ENCODE measurements at regions not wholly inside any gene's neighbourhood (a gene's known extent, or its start where the extent isn't known, plus 50 kb on each side); places are given as distances from the start of the nearest gene placed in this dataset.

DNA sequence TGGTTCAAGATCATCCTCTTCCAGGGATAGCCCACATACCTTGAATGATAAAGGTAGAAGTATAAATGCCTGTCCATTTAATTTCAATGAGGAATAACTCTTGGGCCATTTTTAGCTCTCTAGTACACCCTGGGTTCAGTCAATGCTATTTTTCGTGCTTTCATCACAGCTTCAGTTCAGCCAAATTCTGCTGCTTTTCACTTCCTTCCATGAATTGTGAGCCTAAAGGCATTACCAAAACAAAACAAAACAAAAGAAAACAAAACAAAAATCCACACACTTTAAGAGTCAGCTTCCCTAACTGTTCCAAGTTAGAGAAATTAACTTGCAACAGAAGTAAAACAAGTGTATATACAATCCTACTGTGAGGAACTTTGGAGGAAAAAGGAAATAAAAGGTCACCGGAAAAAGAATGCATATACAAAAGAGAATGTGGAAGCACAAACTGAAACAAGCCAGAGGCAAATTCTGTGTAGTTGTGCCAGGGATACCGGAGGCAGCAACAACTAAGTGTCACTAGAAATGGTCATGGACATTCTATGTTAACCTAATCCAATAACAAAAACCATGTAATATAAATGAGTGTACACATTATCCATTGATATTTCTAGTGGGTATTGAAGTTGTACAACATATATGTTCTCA is 423.1 kb downstream of the KCTD8 start:
- DNase-seq (ENCODE audit: low spot score): no peak
- no peaks in the 10 kb centered on the region for H3K79me2 ChIP-seq (replicated peaks; ENCODE audit: insufficient read depth)
- H3K36me3 ChIP-seq (ENCODE audit: insufficient read depth): no peaks in the 10 kb centered on the region
- no peak for ATAC-seq
- no peak overlapping the region for H3K4me2 ChIP-seq
- no peak overlapping the region for H3K4me3 ChIP-seq
- no peak overlapping the region for H3K27ac Mint-ChIP-seq
- no peaks in the 10 kb centered on the region for H3F3A ChIP-seq (replicated peaks; ENCODE audit: low read depth)
- H3K27me3 ChIP-seq (ENCODE audit: insufficient read depth): no peaks in the 10 kb centered on the region
- no peaks in the 10 kb centered on the region for H4K20me1 ChIP-seq (replicated peaks; ENCODE audit: insufficient read depth)
- no peak overlapping the region for H3K4me3 Mint-ChIP-seq
- H3K4me1 ChIP-seq (ENCODE audit: insufficient read depth): peaks cover 8% of the 10 kb centered on the region
- H3K27ac ChIP-seq (ENCODE audit: low read depth): no peak overlapping the region
- no peaks in the 10 kb centered on the region; the same call in 2 of the 3 replicates for H3K36me3 Mint-ChIP-seq (ENCODE audit: low read depth)
- H3K27me3 Mint-ChIP-seq (ENCODE audit: insufficient read depth, low read depth, poor library complexity): no peaks in the 10 kb centered on the region
- peak overlapping the region; percentile 23; the same call in 1 of the 2 replicates for H2AFZ ChIP-seq
- peaks cover 7% of the 10 kb centered on the region for H3K4me1 Mint-ChIP-seq
- no peaks in the 10 kb centered on the region for H3K9me2 ChIP-seq (ENCODE audit: insufficient read depth)
- no peaks in the 10 kb centered on the region for H3K9me3 Mint-ChIP-seq
- TF ChIP-seq ZNF331 (CRISPR knock-in tag; IDR thresholded peaks at IDR 0.05; ENCODE audit: low read depth) (no peak), EZH2phosphoT487 (IDR thresholded peaks at IDR 0.05; ENCODE audit: unreplicated experiment) (no peak), STAT1 (IDR thresholded peaks at IDR 0.05; ENCODE audit: unreplicated experiment) (no peak), JUNB (IDR thresholded peaks at IDR 0.05; ENCODE audit: unreplicated experiment) (no peak)

DNA sequence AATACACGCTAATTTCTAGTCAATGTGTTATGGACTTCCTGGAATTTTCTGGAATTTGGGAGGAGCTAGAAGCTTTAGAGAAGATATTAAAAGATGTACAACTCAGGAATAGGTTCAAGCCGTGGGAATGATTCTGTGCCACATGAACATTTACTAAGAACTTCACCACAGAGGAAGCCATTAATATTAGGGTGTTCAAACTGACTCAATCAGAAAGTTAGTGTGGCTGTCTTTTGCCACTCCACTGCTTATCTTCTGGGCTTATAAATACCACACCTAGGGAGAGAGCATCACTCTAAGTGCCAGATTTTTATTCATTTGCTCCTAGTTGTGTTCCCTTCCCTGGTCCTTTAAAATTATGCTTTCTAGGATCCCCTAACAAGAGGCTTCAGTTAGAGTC is 409.8 kb downstream of the KCTD8 start:
- Mint-ChIP-seq H3K4me3 (no peak overlapping the region), H3K4me1 (peaks cover 14% of the 10 kb centered on the region), H3K36me3 (ENCODE audit: low read depth) (peaks cover 25% of the 10 kb centered on the region; the same call in 2 of the 3 replicates), H3K9me3 (no peaks in the 10 kb centered on the region; the same call in none of the 3 replicates), H3K27me3 (ENCODE audit: insufficient read depth, low read depth, poor library complexity) (peaks cover 4% of the 10 kb centered on the region), H3K27ac (no peak overlapping the region)
- Histone ChIP-seq H3K4me2 (no peak overlapping the region), H3K4me3 (no peak overlapping the region), H3K27ac (ENCODE audit: low read depth) (no peak overlapping the region), H3K27me3 (ENCODE audit: insufficient read depth) (no peaks in the 10 kb centered on the region), H2AFZ (peak overlapping the region; percentile 40; the same call in 1 of the 2 replicates), H3K36me3 (ENCODE audit: insufficient read depth) (no peaks in the 10 kb centered on the region), H3K4me1 (ENCODE audit: insufficient read depth) (peaks cover 7% of the 10 kb centered on the region; the same call in 1 of the 2 replicates), H3F3A (replicated peaks; ENCODE audit: low read depth) (no peaks in the 10 kb centered on the region), H4K20me1 (replicated peaks; ENCODE audit: insufficient read depth) (no peaks in the 10 kb centered on the region), H3K79me2 (replicated peaks; ENCODE audit: insufficient read depth) (no peaks in the 10 kb centered on the region), H3K9me2 (ENCODE audit: insufficient read depth) (peaks cover 18% of the 10 kb centered on the region)
- DNase-seq (ENCODE audit: low spot score) (no peak), ATAC-seq (no peak)
- TF ChIP-seq EZH2 (IDR thresholded peaks at IDR 0.05; ENCODE audit: low read depth, unreplicated experiment) (no peak), CREB1 (CRISPR knock-in tag; IDR thresholded peaks at IDR 0.05; ENCODE audit: low read depth) (no peak), JUNB (IDR thresholded peaks at IDR 0.05; ENCODE audit: unreplicated experiment) (no peak), POLR2AphosphoS5 (IDR thresholded peaks at IDR 0.05; ENCODE audit: low read depth) (no peak), EZH2phosphoT487 (IDR thresholded peaks at IDR 0.05; ENCODE audit: unreplicated experiment) (no peak), STAT1 (IDR thresholded peaks at IDR 0.05; ENCODE audit: unreplicated experiment) (no peak), NANOG (IDR thresholded peaks at IDR 0.05; ENCODE audit: borderline replicate concordance) (no peak), REST (IDR thresholded peaks at IDR 0.05; ENCODE audit: unreplicated experiment) (no peak), ZNF114 (CRISPR knock-in tag; IDR thresholded peaks at IDR 0.05) (no peak)
- TF ChIP-seq, protein P1, sequence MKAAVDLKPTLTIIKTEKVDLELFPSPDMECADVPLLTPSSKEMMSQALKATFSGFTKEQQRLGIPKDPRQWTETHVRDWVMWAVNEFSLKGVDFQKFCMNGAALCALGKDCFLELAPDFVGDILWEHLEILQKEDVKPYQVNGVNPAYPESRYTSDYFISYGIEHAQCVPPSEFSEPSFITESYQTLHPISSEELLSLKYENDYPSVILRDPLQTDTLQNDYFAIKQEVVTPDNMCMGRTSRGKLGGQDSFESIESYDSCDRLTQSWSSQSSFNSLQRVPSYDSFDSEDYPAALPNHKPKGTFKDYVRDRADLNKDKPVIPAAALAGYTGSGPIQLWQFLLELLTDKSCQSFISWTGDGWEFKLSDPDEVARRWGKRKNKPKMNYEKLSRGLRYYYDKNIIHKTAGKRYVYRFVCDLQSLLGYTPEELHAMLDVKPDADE (IDR thresholded peaks at IDR 0.05): no peak

All from GM23338 (cell line).